ENCODE measurements at regions not wholly inside any gene's neighbourhood (a gene's known extent, or its start where the extent isn't known, plus 50 kb on each side); places are given as distances from the start of the nearest gene placed in this dataset.
"Not testable (repeated sequence)": the region's sequence is repeated elsewhere in the genome, so short reads cannot be mapped to it uniquely, and the experiment has no call there.

DNA sequence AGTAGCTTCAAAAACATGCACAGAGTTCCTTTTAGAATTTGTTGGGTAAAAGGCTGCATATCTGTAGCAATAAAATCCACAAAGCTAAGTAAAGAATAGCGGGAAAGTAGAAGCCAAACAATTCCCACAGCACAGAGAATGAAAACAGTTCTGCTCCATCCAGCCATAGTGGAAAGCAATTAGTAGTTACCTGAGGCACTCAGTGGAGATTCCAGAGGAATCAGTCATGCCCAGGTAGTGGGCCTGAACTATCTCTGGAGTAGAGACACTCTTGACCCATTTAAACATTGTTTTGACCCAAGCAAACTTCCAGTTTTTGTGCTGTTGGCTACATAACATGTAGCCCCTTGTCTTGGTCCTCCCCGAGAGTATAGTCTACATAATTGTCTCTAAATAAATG lies 559.5 kb upstream of the PTCHD4 start:
- no peak for TF ChIP-seq CTCF (IDR thresholded peaks at IDR 0.05; ENCODE audit: low read length, missing control alignments)
- DNase-seq (ENCODE audit: low read depth), result no peak
- no peak overlapping the region for H3K4me3 ChIP-seq (replicated peaks; ENCODE audit: low read depth, low read length)

GRCh38 chr6:48667797-48668196 lies 556.8 kb upstream of the PTCHD4 start:
- no peak overlapping the region for H3K4me3 ChIP-seq (replicated peaks; ENCODE audit: low read depth, low read length)
- no peak for TF ChIP-seq CTCF (IDR thresholded peaks at IDR 0.05; ENCODE audit: low read length, missing control alignments)
- no peak for DNase-seq (ENCODE audit: low read depth)

DNA sequence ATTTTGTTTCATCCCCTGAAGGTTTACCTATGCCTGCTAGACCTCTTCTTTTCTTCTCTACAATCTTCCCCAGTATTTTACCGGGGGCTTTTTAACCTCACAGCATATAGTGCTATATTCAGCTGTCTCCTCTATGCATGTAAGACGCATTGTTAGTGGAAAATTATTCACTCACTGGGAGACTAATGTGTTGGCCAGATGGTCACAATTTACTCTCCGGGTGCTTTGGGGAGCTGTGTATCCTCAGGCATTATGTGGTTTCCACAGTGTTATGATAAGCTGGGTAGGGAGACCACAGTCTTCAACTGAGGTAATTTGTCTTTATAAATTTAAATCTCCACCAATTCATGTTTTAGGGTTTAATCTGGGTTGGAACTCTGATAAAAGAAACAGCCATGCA lies 553.8 kb upstream of the PTCHD4 start:
- no peak for TF ChIP-seq CTCF (IDR thresholded peaks at IDR 0.05; ENCODE audit: low read length, missing control alignments)
- peak; percentile 1 for DNase-seq (ENCODE audit: low read depth)

GRCh38 chr6:48658915-48659314 lies 547.9 kb upstream of the PTCHD4 start:
- TF ChIP-seq CTCF (IDR thresholded peaks at IDR 0.05; ENCODE audit: low read length, missing control alignments), result no peak
- no peak for DNase-seq (ENCODE audit: low read depth)
- no peak overlapping the region for H3K4me3 ChIP-seq (replicated peaks; ENCODE audit: low read depth, low read length)

More for the DNA sequence above, 553.8 kb upstream of the PTCHD4 start:
- no peak overlapping the region for H3K4me3 ChIP-seq (replicated peaks; ENCODE audit: low read depth, low read length)

- no peak overlapping the region for H3K4me3 ChIP-seq (replicated peaks; ENCODE audit: low read depth, low read length)
- TF ChIP-seq CTCF (IDR thresholded peaks at IDR 0.05; ENCODE audit: low read length, missing control alignments), result no peak
- peak; percentile 7 for DNase-seq (ENCODE audit: low read depth)
Observed at GRCh38 chr6:48641544-48641943, 530.5 kb upstream of the PTCHD4 start.

GRCh38 chr6:48638796-48639195 lies 527.8 kb upstream of the PTCHD4 start:
- DNase-seq (ENCODE audit: low read depth); H3K4me3 ChIP-seq (replicated peaks; ENCODE audit: low read depth, low read length): not testable (repeated sequence)

DNA sequence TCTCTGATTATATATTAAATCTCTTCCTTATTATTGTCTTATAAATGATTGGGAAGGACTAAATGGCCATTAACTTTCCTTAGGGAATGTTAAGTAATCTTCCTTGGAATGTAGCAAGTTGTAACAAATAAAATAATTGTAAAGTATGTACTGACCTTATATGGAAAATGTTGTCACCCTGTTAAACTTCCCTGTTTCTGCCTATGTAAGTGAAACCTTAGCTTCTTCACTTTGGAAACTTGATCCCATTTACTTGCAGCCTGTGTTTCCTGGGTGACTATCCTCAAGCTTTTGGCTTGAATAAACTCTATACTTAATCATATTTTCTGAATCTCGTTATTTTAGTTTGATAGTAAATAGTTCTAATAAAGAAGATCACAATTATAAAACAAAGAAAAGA lies 519.5 kb upstream of the PTCHD4 start:
- H3K4me3 ChIP-seq (replicated peaks; ENCODE audit: low read depth, low read length), result no peak overlapping the region
- no peak for DNase-seq (ENCODE audit: low read depth)
- TF ChIP-seq CTCF (IDR thresholded peaks at IDR 0.05; ENCODE audit: low read length, missing control alignments), result no peak

GRCh38 chr6:48628316-48628715 lies 517.3 kb upstream of the PTCHD4 start:
- no peak for TF ChIP-seq CTCF (IDR thresholded peaks at IDR 0.05; ENCODE audit: low read length, missing control alignments)
- no peak overlapping the region for H3K4me3 ChIP-seq (replicated peaks; ENCODE audit: low read depth, low read length)
- DNase-seq (ENCODE audit: low read depth), result peak; percentile 10
